Vagina (tissue), 2 donors: ENCODE measurements at regions not wholly inside any gene's neighbourhood (a gene's known extent, or its start where the extent isn't known, plus 50 kb on each side); places are given as distances from the start of the nearest gene placed in this dataset.

Experiments used
- DNase-seq, 2 donors: peaks; one replicate each; pipeline ENCODE4 v3.0.0-alpha.2; 2017; ENCODE audit errors: extremely low spot score in 2 of 2
- H3K27ac ChIP-seq: fragments of 200-600 bp; sonication (generic); one replicate; pipeline ENCODE4 v1.5.1; 2019
- H3K27me3 ChIP-seq: fragments of 200-600 bp; sonication (generic); one replicate; pipeline ENCODE4 v1.5.1; 2019
- H3K36me3 ChIP-seq, 2 donors: fragments of 200-600 bp; sonication (generic); one replicate each; pipeline ENCODE4 v1.5.1; 2017 to 2019
- H3K4me1 ChIP-seq: fragments of 200-600 bp; sonication (generic); one replicate; pipeline ENCODE4 v1.5.1; 2019
- H3K4me3 ChIP-seq, 2 donors: fragments of 200-600 bp; sonication (generic); 1 replicate in 1 of 2; 2 replicates in 1 of 2; pipeline ENCODE4 v1.5.1; 2016 to 2019
- H3K9me3 ChIP-seq: fragments of 200-600 bp; sonication (generic); one replicate; pipeline ENCODE4 v1.5.1; 2019
- CTCF ChIP-seq, 3 experiments: fragments of 450-650 bp in 2 of 3; fragments of 200-600 bp in 1 of 3; sonication (generic) in 1 of 3; IDR thresholded peaks; one replicate each; pipeline ENCODE4 v1.5.1; 2017 to 2019; ENCODE audit warnings: antibody characterized with exemption in 3 of 3, mild to moderate bottlenecking in 2 of 3, moderate library complexity in 2 of 3
- POLR2A ChIP-seq, 2 donors: fragments of 450-650 bp; IDR thresholded peaks; one replicate each; pipeline ENCODE4 v1.6.1; 2017; ENCODE audit warnings: antibody characterized with exemption in 2 of 2, mild to moderate bottlenecking in 2 of 2, moderate library complexity in 2 of 2
- POLR2AphosphoS5 ChIP-seq, 2 donors: sonication (generic); formaldehyde crosslinking; IDR thresholded peaks; one replicate each; pipeline ENCODE4 v1.9.0; 2017; ENCODE audit warnings: antibody characterized with exemption in 2 of 2, mild to moderate bottlenecking in 2 of 2, low read depth in 1 of 2; ENCODE audit not compliant: insufficient read depth in 1 of 2
- intact Hi-C: fragments of 100-400 bp; cut with DNase I; formaldehyde crosslinking; loops from one replicate; pipeline ENCODE4 v1.15.1; 2023

GRCh38 chr1:218510153-218510772 is 165.1 kb downstream of the TGFB2 start:
- intact Hi-C loops, result no loop called here

GRCh38 chr1:218513328-218513727 is 168.2 kb downstream of the TGFB2 start:
- no peak for TF ChIP-seq POLR2A (IDR thresholded peaks at IDR 0.05)
- DNase-seq, result no peak
- no peak overlapping the region for H3K4me3 ChIP-seq
- H3K36me3 ChIP-seq, result no peaks in the 10 kb centered on the region
- H3K9me3 ChIP-seq, result no peaks in the 10 kb centered on the region
- no peaks in the 10 kb centered on the region for H3K4me1 ChIP-seq
- H3K27me3 ChIP-seq, result no peaks in the 10 kb centered on the region
- no peak overlapping the region for H3K27ac ChIP-seq
- intact Hi-C loops, result no loop called here

More at GRCh38 chr1:218510153-218510772, 165.1 kb downstream of the TGFB2 start:
- Histone ChIP-seq H3K27ac (no peak overlapping the region), H3K36me3 (no peaks in the 10 kb centered on the region), H3K4me3 (no peak overlapping the region), H3K4me1 (no peaks in the 10 kb centered on the region), H3K27me3 (no peaks in the 10 kb centered on the region), H3K9me3 (no peaks in the 10 kb centered on the region)
- TF ChIP-seq POLR2A (IDR thresholded peaks at IDR 0.05) (no peak), CTCF (IDR thresholded peaks at IDR 0.05) (no peak), POLR2AphosphoS5 (IDR thresholded peaks at IDR 0.05; ENCODE audit: insufficient read depth in 1 of 2, low read depth in 1 of 2) (no peak)
- no peak for DNase-seq

GRCh38 chr1:218514689-218515088 is 169.6 kb downstream of the TGFB2 start:
- no peak for DNase-seq
- intact Hi-C loops, result no loop called here

GRCh38 chr1:218516526-218516925 is 171.4 kb downstream of the TGFB2 start:
- Histone ChIP-seq H3K36me3 (no peaks in the 10 kb centered on the region), H3K4me3 (no peak overlapping the region), H3K27me3 (no peaks in the 10 kb centered on the region), H3K27ac (no peak overlapping the region), H3K9me3 (no peaks in the 10 kb centered on the region), H3K4me1 (no peaks in the 10 kb centered on the region)
- no peak for DNase-seq
- no peak for TF ChIP-seq POLR2A (IDR thresholded peaks at IDR 0.05)
- no peak for TF ChIP-seq CTCF (IDR thresholded peaks at IDR 0.05)
- TF ChIP-seq POLR2AphosphoS5 (IDR thresholded peaks at IDR 0.05; ENCODE audit: insufficient read depth in 1 of 2, low read depth in 1 of 2), result no peak
- intact Hi-C loops, result no loop called here

More at GRCh38 chr1:218514689-218515088, 169.6 kb downstream of the TGFB2 start:
- TF ChIP-seq POLR2A (IDR thresholded peaks at IDR 0.05), result no peak
- TF ChIP-seq CTCF (IDR thresholded peaks at IDR 0.05), result no peak
- no peak for TF ChIP-seq POLR2AphosphoS5 (IDR thresholded peaks at IDR 0.05; ENCODE audit: insufficient read depth in 1 of 2, low read depth in 1 of 2)
- Histone ChIP-seq H3K9me3 (no peaks in the 10 kb centered on the region), H3K36me3 (no peaks in the 10 kb centered on the region), H3K27ac (no peak overlapping the region), H3K4me3 (no peak overlapping the region), H3K4me1 (no peaks in the 10 kb centered on the region), H3K27me3 (no peaks in the 10 kb centered on the region)

GRCh38 chr1:218517459-218517858 is 172.3 kb downstream of the TGFB2 start:
- H3K9me3 ChIP-seq, result no peaks in the 10 kb centered on the region
- H3K4me1 ChIP-seq, result no peaks in the 10 kb centered on the region
- H3K36me3 ChIP-seq, result no peaks in the 10 kb centered on the region
- H3K4me3 ChIP-seq, result no peak overlapping the region
- TF ChIP-seq CTCF (IDR thresholded peaks at IDR 0.05) (no peak), POLR2AphosphoS5 (IDR thresholded peaks at IDR 0.05; ENCODE audit: insufficient read depth in 1 of 2, low read depth in 1 of 2) (no peak), POLR2A (IDR thresholded peaks at IDR 0.05) (no peak)
- no peaks in the 10 kb centered on the region for H3K27me3 ChIP-seq
- H3K27ac ChIP-seq, result no peak overlapping the region
- DNase-seq, result no peak
- intact Hi-C loops, result no loop called here
